ENCODE measurements at regions not wholly inside any gene's neighbourhood (a gene's known extent, or its start where the extent isn't known, plus 50 kb on each side); places are given as distances from the start of the nearest gene placed in this dataset.

GRCh38 chr10:43012578-43012977 lies 64.3 kb upstream of the RET start:
- TF ChIP-seq CTCF (IDR thresholded peaks at IDR 0.05): no peak
- no peak for TF ChIP-seq EZH2 (IDR thresholded peaks at IDR 0.05)
